ENCODE measurements at regions not wholly inside any gene's neighbourhood (a gene's known extent, or its start where the extent isn't known, plus 50 kb on each side); places are given as distances from the start of the nearest gene placed in this dataset.

DNA sequence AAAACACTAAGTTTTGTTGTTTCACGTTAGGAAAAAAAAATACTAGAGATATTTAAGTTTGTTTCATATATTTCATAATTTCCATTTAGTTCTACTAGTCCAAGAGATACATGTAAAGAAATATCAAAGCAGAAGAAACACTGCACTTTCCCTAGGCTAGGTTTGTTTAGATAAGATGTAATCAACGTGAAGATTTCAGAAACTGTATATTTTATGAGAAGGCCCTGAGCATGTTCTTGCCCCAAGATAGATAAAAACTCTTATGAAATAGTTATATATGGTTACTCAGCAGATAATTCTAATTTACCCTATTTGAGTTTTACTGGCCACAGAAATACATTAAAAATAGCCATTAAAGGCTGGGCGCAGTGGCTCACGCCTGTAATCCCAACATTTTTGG lies 143.6 kb upstream of the CBLN2 start (continued):
- TF ChIP-seq ARNTL (CRISPR knock-in tag; IDR thresholded peaks at IDR 0.05; ENCODE audit: borderline replicate concordance, low read depth) (no peak), PATZ1 (CRISPR knock-in tag; IDR thresholded peaks at IDR 0.05; ENCODE audit: borderline replicate concordance) (no peak), PPARA (CRISPR knock-in tag; IDR thresholded peaks at IDR 0.05; ENCODE audit: borderline replicate concordance) (no peak), CSDC2 (CRISPR knock-in tag; IDR thresholded peaks at IDR 0.05) (no peak), TOX (CRISPR knock-in tag; IDR thresholded peaks at IDR 0.05; ENCODE audit: borderline replicate concordance) (no peak), GLIS3 (CRISPR knock-in tag; IDR thresholded peaks at IDR 0.05) (no peak)

DNA sequence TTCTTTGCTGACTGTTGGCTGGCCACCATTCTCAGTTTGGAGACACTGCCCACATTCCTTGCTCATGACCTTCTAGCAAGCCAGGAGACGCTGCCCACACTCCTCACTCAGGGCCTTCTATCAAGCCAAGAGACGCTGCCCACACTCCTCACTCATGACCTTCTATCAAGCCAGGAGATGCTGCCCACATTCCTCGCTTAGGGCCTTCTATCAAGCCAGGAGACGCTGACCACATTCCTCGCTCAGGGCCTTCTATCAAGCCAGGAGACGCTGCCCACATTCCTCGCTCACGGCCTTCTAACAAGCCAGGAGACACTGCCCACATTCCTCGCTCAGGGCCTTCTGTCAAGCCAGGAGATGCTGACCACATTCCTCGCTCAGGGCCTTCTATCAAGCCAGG lies 131.3 kb upstream of the CBLN2 start:
- no peak for ATAC-seq
- TF ChIP-seq TCF4 (CRISPR knock-in tag; IDR thresholded peaks at IDR 0.05; ENCODE audit: borderline replicate concordance) (no peak), ZNF70 (CRISPR knock-in tag; IDR thresholded peaks at IDR 0.05) (no peak), ESRRG (CRISPR knock-in tag; IDR thresholded peaks at IDR 0.05) (no peak), PATZ1 (CRISPR knock-in tag; IDR thresholded peaks at IDR 0.05; ENCODE audit: borderline replicate concordance) (no peak), CSDC2 (CRISPR knock-in tag; IDR thresholded peaks at IDR 0.05) (no peak), ZC3H10 (CRISPR knock-in tag; IDR thresholded peaks at IDR 0.05) (no peak), BACH2 (CRISPR knock-in tag; IDR thresholded peaks at IDR 0.05; ENCODE audit: borderline replicate concordance) (no peak)
- TF ChIP-seq, protein P1, sequence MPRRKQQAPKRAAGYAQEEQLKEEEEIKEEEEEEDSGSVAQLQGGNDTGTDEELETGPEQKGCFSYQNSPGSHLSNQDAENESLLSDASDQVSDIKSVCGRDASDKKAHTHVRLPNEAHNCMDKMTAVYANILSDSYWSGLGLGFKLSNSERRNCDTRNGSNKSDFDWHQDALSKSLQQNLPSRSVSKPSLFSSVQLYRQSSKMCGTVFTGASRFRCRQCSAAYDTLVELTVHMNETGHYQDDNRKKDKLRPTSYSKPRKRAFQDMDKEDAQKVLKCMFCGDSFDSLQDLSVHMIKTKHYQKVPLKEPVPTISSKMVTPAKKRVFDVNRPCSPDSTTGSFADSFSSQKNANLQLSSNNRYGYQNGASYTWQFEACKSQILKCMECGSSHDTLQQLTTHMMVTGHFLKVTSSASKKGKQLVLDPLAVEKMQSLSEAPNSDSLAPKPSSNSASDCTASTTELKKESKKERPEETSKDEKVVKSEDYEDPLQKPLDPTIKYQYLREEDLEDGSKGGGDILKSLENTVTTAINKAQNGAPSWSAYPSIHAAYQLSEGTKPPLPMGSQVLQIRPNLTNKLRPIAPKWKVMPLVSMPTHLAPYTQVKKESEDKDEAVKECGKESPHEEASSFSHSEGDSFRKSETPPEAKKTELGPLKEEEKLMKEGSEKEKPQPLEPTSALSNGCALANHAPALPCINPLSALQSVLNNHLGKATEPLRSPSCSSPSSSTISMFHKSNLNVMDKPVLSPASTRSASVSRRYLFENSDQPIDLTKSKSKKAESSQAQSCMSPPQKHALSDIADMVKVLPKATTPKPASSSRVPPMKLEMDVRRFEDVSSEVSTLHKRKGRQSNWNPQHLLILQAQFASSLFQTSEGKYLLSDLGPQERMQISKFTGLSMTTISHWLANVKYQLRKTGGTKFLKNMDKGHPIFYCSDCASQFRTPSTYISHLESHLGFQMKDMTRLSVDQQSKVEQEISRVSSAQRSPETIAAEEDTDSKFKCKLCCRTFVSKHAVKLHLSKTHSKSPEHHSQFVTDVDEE (CRISPR knock-in tag; IDR thresholded peaks at IDR 0.05) = no peak

GRCh38 chr18:72674710-72675109 lies 130.6 kb upstream of the CBLN2 start:
- ATAC-seq = no peak
- no peak for TF ChIP-seq ZNF565 (CRISPR knock-in tag; conservative IDR thresholded peaks at IDR 0.05; ENCODE audit: low read depth)
- no peak for TF ChIP-seq CSRNP3 (CRISPR knock-in tag; IDR thresholded peaks at IDR 0.05)
- TF ChIP-seq ISL1 (CRISPR knock-in tag; IDR thresholded peaks at IDR 0.05) = no peak
- TF ChIP-seq OSR1 (CRISPR knock-in tag; IDR thresholded peaks at IDR 0.05) = no peak

DNA sequence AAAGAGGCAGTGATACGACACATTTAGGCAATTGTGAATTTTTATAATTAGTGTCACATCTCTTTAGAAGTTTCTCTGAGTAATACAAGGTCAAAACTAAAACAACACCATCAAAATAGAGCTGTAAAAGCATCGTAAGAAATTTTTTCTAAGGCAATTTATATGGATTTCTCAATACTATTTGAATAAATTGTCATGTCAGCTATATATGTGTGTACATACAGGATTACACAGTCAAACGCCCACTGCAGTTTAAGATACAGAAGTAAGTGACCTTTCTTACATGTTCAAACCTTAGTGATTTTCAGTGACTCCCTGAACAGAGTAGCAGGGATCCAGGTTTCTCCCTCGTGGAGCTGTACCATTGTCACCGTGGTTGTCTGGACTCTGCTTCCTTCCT lies 129.1 kb upstream of the CBLN2 start:
- ATAC-seq = no peak
- no peak for TF ChIP-seq TOX (CRISPR knock-in tag; IDR thresholded peaks at IDR 0.05; ENCODE audit: borderline replicate concordance)
- no peak for TF ChIP-seq SNAI2 (CRISPR knock-in tag; IDR thresholded peaks at IDR 0.05)
- no peak for TF ChIP-seq ZNF8 (CRISPR knock-in tag; IDR thresholded peaks at IDR 0.05)
- TF ChIP-seq ARNTL (CRISPR knock-in tag; IDR thresholded peaks at IDR 0.05; ENCODE audit: borderline replicate concordance, low read depth) = no peak
- TF ChIP-seq RARB (CRISPR knock-in tag; IDR thresholded peaks at IDR 0.05) = no peak
- TF ChIP-seq CSDC2 (CRISPR knock-in tag; IDR thresholded peaks at IDR 0.05) = no peak
- no peak for TF ChIP-seq ZC3H10 (CRISPR knock-in tag; IDR thresholded peaks at IDR 0.05)
- no peak for TF ChIP-seq ZNF70 (CRISPR knock-in tag; IDR thresholded peaks at IDR 0.05)
- no peak for TF ChIP-seq PPARA (CRISPR knock-in tag; IDR thresholded peaks at IDR 0.05; ENCODE audit: borderline replicate concordance)
- TF ChIP-seq ZNF565 (CRISPR knock-in tag; conservative IDR thresholded peaks at IDR 0.05; ENCODE audit: low read depth) = no peak
- TF ChIP-seq PATZ1 (CRISPR knock-in tag; IDR thresholded peaks at IDR 0.05; ENCODE audit: borderline replicate concordance) = no peak
- TF ChIP-seq, protein P1 (CRISPR knock-in tag; IDR thresholded peaks at IDR 0.05) = no peak
- no peak for TF ChIP-seq GLIS3 (CRISPR knock-in tag; IDR thresholded peaks at IDR 0.05)
- TF ChIP-seq CREB5 (CRISPR knock-in tag; IDR thresholded peaks at IDR 0.05; ENCODE audit: low read depth) = no peak
- TF ChIP-seq TCF4 (CRISPR knock-in tag; IDR thresholded peaks at IDR 0.05; ENCODE audit: borderline replicate concordance) = no peak

All from SK-N-SH treated with all-trans-retinoic acid at 6 μM for 48 hours (cell line).